COR-L47 (cell line): ENCODE measurements at regions not wholly inside any gene's neighbourhood (a gene's known extent, or its start where the extent isn't known, plus 50 kb on each side); places are given as distances from the start of the nearest gene placed in this dataset.
"Not testable (repeated sequence)": the region's sequence is repeated elsewhere in the genome, so short reads cannot be mapped to it uniquely, and the experiment has no call there.

ENCODE experiments used
- DNase-seq: peaks from one replicate; lab custom pipeline; 2025; lab: John Stamatoyannopoulos, UW

GRCh38 chr4:142897518-142897917 is 51.4 kb upstream of the INPP4B start:
- DNase-seq, result not testable (repeated sequence)

- no peak for DNase-seq
Measured at GRCh38 chr4:142900622-142901021, 54.5 kb upstream of the INPP4B start.

GRCh38 chr4:142901166-142901662 is 55.1 kb upstream of the INPP4B start:
- DNase-seq, result no peak

GRCh38 chr4:142903617-142904016 is 57.5 kb upstream of the INPP4B start:
- not testable (repeated sequence) for DNase-seq

- DNase-seq, result no peak
Measured at GRCh38 chr4:142909908-142910307, 63.8 kb upstream of the INPP4B start.

- no peak for DNase-seq
Measured at GRCh38 chr4:142913034-142913433, 66.9 kb upstream of the INPP4B start.

- no peak for DNase-seq
Measured at GRCh38 chr4:142913461-142914030, 67.4 kb upstream of the INPP4B start.

GRCh38 chr4:142917678-142918077 is 71.6 kb upstream of the INPP4B start:
- no peak for DNase-seq

- no peak for DNase-seq
Measured at GRCh38 chr4:142922720-142923119, 76.6 kb upstream of the INPP4B start.

GRCh38 chr4:142923619-142924018 is 77.5 kb upstream of the INPP4B start:
- no peak for DNase-seq

- DNase-seq, result no peak
Measured at GRCh38 chr4:142925161-142925560, 79.1 kb upstream of the INPP4B start.

GRCh38 chr4:142927721-142928120 is 81.6 kb upstream of the INPP4B start:
- DNase-seq, result no peak

- no peak for DNase-seq
Measured at GRCh38 chr4:142929526-142929925, 83.4 kb upstream of the INPP4B start.

- no peak for DNase-seq
Measured at GRCh38 chr4:142933207-142933606, 87.1 kb upstream of the INPP4B start.

- DNase-seq, result peak; percentile 94
Measured at GRCh38 chr4:142940425-142941330, 94.6 kb upstream of the INPP4B start.

- DNase-seq, result peak; percentile 2
Measured at GRCh38 chr4:142944565-142944964, 98.5 kb upstream of the INPP4B start.

GRCh38 chr4:142952821-142953580 is 106.9 kb upstream of the INPP4B start:
- DNase-seq, result no peak

GRCh38 chr4:142954415-142954814 is 108.3 kb upstream of the INPP4B start:
- DNase-seq, result no peak

GRCh38 chr4:142955501-142955900 is 109.4 kb upstream of the INPP4B start:
- no peak for DNase-seq

- DNase-seq, result no peak
Measured at GRCh38 chr4:142959173-142959572, 113.1 kb upstream of the INPP4B start.

- DNase-seq, result no peak
Measured at GRCh38 chr4:142960126-142960525, 114.0 kb upstream of the INPP4B start.

GRCh38 chr4:142960867-142961644 is 115.0 kb upstream of the INPP4B start:
- DNase-seq, result no peak
